HUDEP-2 (cell line): ENCODE measurements at regions not wholly inside any gene's neighbourhood (a gene's known extent, or its start where the extent isn't known, plus 50 kb on each side); places are given as distances from the start of the nearest gene placed in this dataset.
"Not testable (repeated sequence)": the region's sequence is repeated elsewhere in the genome, so short reads cannot be mapped to it uniquely, and the experiment has no call there.

Experiments
- DNase-seq, 76 experiments: peaks; one replicate each; lab custom pipeline; 2025; ENCODE audit not compliant: unreplicated experiment in 76 of 76; lab: John Stamatoyannopoulos, UW

DNA sequence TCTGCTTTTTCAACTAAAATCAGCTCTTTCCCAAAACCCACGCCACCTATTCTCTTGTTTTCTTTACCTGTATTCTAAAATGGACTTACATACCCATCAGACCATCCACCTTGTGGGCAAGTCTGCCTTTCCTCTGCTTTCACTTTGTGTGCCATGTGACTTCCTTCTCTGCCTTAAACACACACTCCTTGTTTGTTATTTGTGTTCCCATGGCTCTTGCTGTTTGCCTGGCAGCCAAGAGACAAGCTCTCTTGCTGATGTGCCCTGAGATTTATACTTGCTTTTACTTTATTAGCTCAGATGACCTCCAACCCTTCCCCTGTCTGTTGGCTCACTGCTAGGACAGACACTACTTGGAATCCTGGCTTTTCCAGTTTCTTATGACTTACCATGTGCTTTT, 309.7 kb upstream of the LRRTM4 start:
- no peak for DNase-seq

DNA sequence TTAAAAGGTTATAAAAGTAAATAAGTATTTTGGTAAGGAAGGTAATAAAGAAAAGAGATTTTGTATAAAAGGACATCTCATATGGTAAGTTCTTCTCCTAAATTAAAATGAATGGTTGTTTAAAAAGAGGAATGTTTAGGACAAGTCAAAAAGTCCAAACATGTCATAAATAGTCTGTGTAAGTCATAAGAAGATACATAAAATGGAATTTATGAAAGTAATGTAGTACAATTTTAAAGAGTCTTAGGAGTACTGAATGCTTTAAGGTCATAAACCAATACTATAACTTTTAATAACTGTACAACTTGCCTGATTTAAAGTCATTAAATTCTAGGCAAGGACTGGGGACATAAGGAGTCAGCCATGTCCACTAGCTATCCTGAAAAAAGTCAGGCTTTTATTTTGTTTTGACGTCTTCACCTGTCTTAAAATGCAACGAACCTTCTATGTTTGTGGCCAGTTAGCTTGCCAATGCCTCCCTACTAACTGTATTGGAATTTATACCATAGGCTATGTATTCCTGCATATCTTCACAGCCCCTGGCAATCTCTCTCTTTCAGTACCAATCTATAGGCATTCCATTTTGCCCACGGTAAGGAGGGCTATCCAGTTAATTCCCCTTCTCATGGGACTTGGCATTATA, 312.3 kb upstream of the LRRTM4 start:
- DNase-seq, result no peak

DNA sequence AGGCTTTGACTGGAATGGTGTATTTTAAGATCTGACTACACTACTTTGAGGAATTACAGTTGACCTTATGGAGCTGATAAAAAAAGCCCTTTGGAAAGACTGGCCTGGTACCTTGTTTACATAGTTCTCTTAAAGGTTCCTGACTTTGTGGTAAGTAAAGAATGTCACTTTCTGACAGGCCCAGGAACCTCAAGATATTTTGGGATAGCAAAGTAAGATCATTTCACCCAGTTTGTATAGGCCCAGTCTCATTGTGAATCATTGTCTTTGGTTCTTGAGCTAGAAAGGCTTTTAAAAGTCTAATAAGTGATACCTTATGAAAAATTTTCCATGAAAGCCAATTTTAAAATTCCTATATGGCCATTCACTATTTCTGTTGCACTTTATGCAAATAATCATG, 316.3 kb upstream of the LRRTM4 start:
- no peak for DNase-seq

DNA sequence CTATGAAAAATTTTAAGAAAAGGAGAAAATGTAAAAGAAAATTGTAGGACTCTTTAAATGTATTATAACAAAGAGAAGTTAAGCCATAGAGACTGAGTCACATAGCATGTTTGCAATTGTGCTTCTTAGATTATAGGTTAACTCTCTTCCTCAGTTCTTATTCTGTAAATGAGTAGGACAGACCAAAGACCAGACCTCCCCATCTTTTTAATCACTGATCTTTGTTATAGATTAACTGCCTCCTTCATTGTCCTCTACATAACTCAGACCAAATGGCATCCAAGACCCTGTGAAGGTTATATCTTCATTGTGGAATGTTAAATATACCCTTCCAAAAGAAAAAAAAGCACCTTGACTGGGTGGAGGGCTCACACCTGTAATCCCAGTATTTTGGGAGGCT, 316.9 kb upstream of the LRRTM4 start:
- DNase-seq, result no peak

- no peak for DNase-seq
These were observed 339.9 kb upstream of the LRRTM4 start for GRCh38 chr2:77862120-77862519.

DNA sequence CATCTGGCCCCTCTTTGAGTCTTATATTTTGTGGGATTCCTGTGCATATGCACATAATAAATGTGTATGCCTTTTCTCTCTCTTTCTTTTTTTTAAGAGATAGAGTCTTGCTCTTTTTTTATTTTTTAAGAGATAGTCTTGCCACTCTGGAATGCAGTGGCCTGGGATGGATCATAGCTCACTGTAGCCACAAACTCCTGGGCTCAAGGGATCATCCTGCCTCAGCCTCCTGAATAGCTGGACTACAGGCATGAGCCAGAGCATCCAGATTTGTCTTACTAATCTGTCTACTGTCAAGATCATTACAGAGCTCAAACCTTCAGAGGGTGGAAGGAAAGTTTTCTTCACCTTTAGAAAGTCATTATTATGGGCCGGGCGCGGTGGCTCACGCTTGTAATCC, 342.2 kb upstream of the LRRTM4 start:
- no peak for DNase-seq

DNA sequence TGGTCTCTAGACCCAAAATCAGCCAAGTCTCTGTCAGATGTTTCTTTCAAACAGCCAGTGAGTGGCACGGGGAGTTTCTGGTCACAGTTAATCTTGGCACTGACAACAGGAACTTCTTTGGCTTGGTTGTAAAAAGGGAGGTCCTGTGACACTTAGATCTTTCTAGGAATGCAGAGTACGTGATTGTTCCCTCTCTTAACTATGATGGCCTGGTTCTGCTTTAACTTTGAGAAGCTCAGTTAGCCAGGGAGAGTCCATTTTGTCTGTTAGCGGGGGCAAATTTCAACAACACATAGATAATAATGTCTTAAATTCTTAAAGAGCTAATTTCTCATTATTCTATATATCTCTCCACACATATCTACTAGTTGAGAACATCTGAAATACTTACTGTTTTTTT, 344.5 kb upstream of the LRRTM4 start:
- DNase-seq, result no peak

DNA sequence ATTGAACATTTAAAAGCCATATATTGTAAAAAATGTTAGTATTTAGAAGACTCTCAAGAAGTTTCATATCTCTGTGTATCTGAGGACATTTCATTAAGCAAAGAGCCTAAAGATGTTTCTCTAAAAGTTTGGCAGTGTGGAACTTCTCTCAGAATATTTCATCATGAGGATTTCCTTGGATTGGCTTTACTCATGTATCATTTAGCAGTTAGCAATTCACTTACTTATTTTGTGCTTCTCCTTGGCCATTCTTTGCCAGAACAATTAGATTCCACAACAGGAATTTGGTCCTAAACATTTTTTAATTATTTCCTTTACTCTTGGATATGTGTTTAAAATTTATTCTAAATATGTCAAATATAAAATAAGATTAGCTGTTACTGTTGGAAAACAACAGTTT, 345.0 kb upstream of the LRRTM4 start:
- no peak for DNase-seq

DNA sequence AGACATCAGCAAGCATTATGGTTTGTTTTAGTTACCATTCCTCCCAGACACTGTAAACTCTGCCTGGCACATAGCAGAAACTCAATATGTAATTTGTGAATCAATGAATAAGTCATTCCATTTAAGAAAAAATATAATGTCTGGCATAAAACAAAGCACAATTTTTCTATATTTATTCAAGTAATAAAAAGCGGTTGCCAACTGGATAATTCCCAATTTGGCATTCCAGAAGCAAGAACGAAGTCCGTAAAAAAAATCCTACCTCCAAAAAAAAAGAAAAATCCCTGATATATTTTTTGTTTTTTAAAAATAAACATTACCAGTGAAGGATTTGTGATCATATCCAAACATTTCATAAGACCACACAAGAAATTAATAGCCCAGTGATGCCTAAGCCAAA, 351.3 kb upstream of the LRRTM4 start:
- DNase-seq, result no peak

- DNase-seq, result not testable (repeated sequence)
These were observed 378.0 kb upstream of the LRRTM4 start for GRCh38 chr2:77900211-77900610.

- DNase-seq, result no peak
These were observed 388.0 kb upstream of the LRRTM4 start for GRCh38 chr2:77910136-77910535.

DNA sequence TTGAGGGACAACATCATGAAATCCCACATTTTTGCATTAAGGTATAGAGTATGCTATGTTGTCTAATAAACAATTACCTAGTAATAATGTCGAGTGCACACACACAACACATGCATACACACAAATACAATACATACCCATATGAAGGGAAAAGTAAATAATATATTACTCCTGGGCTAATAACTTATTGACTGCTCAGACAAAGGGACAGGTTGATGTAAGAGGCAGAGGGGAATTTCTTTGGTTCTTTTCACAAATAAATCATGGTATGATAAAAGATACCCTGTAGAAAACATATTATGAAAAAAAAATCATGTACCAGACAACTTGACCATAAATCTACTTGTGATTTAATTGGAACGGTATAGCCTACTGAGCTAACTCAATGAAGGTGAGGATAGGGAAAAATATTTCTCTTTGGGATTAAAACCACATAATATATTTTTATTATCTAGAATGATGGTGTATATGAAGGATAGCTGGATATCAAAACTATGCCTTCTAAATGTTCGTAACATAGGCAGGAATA, 398.7 kb upstream of the LRRTM4 start:
- no peak for DNase-seq

- DNase-seq, result no peak
These were observed 400.4 kb upstream of the LRRTM4 start for GRCh38 chr2:77922567-77922966.

GRCh38 chr2:77937366-77937765, 415.2 kb upstream of the LRRTM4 start:
- no peak for DNase-seq

DNA sequence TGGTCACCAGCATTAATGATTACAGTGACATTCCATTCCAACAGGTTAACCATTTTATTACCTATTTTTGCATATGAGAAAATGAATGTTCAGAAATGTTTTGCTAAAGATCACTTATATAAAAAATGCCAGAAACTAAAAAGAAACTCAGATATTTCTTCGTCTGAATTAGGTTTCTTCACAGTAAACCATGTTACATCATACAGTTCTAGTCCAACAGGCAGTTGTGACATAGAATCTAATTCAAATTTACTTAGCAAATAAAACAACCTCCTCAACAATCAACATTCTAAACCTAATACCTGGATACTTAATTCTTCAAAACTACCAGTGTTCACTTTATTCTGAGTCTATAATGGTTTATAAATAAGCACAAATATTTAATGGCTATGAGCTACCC, 416.3 kb upstream of the LRRTM4 start:
- DNase-seq, result no peak

DNA sequence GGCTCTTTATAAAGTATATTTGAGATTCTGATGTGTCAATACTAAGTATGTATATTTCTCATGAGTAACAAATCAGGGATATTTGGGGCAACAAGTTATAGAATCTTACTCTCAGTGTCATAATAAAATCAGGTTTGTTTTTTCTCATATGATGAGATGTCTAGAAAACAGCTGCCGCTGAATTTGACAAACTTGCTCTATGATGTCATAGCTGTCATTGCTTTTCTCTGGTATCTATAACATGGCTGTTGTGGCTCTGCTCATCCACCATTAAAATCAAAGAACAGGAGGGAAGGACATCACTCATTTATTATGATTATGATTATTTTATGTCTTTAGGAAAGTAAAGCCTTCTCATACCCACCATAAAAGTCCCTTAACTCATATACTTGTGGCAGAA, 417.2 kb upstream of the LRRTM4 start:
- no peak for DNase-seq

DNA sequence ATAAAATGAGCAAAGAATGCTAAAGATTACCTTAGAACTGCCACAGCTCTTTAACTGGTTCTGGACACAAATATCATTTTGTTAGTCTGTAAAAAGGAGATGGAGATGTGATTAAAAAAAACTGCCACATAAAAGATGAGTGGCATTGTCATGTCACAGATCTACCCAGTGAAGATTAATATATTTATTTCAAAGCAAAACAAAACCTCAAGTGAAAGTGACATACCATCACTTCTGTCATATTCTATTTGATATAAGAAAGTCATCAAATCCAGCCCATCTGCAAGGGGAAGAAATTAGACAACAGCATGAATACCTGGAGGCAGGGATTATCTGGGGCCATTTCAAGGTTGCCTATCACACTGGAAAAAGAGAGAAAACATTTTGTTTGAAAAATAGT, 417.6 kb upstream of the LRRTM4 start:
- DNase-seq, result no peak

- DNase-seq, result no peak
These were observed 432.8 kb upstream of the LRRTM4 start for GRCh38 chr2:77954931-77955330.

- no peak for DNase-seq
These were observed 440.8 kb upstream of the LRRTM4 start for GRCh38 chr2:77962943-77963342.

- DNase-seq, result peak in 65 of 76 experiments; percentile 0 to 92 (median 58)
These were observed 455.4 kb upstream of the LRRTM4 start for GRCh38 chr2:77977471-77978063.

DNA sequence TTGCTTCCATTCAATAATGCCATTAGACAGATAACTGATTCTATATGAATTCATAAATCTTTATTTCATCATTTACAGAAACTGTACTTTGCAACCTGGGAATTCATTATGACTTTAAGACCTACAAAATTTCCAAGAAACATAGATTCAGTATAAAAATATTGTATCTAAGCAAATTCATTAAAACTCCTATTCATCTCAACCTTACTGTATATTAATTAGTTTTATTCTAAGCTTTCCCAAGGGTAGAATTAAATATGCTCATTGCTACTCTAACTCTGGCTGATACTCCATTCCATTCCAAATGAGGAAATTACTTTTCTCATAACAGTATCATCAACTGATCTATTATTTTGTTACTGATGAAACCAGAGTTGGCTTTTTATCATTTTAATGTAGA, 473.0 kb upstream of the LRRTM4 start:
- DNase-seq, result no peak

DNA sequence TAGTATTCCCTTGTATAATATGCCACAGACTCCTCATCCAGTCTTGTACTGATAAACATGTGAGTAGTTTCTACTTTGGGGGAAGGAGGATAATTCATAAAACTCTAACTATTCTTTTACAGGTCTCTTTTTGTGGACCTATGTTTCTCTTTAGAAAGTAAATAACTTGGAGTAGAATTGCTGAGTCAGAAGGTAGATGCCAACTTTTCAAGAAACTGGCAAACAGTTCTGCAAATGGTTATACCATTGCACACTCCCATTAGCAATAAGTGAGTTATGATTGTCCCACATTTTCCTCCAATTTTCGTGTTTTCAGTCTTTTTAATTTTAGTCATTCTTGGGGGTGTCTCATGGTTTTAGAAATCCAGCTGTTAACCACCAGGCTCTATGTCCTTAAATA, 477.2 kb upstream of the LRRTM4 start:
- no peak for DNase-seq

- no peak for DNase-seq
These were observed 487.1 kb upstream of the LRRTM4 start for GRCh38 chr2:78009289-78009688.
